ENCODE measurements at regions not wholly inside any gene's neighbourhood (a gene's known extent, or its start where the extent isn't known, plus 50 kb on each side); places are given as distances from the start of the nearest gene placed in this dataset.
"Not testable (repeated sequence)": the region's sequence is repeated elsewhere in the genome, so short reads cannot be mapped to it uniquely, and the experiment has no call there.

DNA sequence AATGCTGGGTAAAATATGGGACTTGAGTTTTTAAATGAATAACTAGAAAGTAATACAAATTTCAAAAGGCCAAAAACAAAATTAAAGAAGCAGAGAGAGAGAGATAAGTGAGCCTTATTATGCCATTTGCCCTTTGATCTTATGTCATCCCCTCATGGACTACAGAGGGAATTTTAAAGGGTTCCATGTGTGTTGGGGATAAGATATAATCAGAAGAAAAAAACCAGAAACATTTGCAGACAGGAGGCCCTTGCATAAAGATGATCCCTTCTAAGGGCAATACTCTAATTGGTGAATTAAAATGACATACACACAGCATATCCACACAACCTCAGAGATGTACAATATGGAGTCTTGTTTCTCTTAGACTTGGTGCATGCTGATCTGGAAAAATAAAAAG is 406.6 kb upstream of the LARGE1 start:
- no peak for DNase-seq

DNA sequence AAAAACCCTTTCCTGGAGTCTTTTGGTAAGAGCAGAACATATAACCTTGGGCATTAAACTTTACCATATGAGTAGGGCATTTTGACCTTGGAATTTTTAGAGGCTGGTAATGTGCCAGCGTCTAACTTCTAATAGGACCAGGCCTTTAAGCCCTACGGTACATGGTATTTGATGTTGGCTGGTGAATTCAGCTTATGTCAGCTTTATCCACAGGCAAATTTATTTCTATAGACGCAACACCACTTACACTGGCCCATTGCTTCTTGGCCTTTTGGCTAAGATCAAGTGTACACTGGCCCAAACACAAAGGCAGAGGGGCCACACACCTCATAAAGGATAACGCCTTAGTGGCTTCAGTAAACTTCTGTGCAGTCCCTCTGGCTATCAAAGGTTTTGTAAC is 410.2 kb upstream of the LARGE1 start:
- DNase-seq, result no peak

DNA sequence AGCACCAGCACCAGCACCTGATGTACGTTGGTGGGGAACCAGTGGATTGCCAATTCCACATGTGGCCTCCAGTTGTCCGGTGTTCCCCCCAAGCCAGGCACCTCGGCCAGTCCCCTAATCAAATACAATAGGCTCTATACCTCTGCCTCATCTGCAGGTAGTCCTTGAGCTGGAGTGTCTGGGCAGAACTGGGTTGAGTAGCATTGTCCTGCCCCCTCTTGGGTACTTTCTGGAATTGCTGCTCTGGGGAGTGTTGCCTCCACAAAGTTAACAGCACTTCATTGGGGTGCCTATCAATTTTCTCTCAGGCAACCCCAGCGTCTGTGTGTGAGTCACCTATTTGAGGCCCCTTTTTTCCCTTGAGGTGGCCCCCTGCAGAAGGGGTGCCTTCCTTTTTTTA is 413.0 kb upstream of the LARGE1 start:
- DNase-seq, result no peak

DNA sequence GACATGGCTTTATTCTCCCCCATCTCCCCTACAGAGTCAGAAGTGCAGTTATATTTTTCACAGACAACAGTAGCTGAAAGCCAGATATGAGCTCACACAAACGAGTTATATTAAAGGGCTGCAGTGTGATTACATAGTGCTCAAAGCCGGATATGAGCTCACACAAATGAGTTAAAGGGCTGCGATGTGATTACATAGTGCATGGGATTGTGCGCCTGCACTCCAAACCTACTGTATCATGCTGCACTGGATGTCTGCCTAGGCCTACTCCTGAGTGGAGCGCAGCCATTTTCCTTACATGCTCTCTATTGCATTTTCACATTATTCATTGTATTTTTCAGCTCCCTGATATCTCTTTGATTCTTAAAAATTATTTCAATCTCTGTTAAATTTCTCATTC is 414.6 kb upstream of the LARGE1 start:
- no peak for DNase-seq

DNA sequence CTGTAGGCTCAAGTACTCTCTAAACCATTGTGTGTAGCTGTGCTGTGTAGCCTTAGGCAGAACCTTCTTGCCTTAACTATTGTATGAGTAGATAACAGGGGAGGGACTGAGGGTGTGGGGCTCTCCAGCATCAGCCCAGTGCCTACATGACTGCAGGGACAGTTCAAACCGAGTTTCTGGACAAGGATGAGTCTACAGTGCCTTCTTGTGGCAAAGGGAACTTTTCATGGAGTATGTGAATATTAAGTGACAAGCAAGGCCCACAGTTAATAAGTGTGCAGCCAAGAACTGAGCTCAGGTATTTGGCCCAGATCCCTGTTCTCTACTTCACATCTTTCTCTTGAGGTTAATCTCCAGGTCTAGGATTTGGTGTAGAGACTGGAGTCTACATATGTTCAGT is 424.4 kb upstream of the LARGE1 start:
- no peak for DNase-seq

DNA sequence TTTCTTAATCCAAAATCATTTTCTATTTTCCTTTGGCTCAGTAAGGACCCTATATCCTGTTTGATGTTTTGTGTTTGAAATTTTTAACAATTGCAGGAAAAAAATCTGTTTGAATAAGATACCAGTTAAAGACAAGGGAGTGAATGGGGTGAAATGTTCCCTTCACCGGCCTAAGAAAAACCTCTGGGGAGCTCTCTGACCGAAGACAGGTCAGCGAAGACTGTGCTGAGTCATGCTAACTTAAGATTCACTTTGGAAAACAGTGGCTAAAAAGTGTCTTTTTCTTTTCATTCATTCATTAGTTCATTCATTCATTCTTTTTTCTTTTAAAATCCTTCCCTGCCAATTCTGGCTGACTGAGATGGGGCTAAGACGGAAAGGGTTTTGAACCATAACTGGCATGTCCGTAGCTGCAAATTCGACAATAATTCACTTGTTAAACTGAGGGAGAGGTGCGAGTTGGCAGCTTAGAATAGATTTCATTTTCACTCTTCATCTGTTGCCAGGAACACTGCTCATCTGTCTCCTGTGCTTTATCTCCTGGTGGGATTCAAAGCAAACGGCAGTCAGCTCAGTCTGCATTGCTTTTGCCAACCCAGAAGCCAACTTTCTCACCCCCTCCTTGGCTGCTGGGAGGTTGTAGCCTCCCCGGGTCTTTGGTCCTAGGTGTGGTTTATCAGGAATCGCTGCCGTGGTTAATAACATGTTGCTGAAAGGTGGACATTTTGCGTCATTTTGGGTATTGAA is 434.0 kb upstream of the LARGE1 start:
- DNase-seq, result no peak

DNA sequence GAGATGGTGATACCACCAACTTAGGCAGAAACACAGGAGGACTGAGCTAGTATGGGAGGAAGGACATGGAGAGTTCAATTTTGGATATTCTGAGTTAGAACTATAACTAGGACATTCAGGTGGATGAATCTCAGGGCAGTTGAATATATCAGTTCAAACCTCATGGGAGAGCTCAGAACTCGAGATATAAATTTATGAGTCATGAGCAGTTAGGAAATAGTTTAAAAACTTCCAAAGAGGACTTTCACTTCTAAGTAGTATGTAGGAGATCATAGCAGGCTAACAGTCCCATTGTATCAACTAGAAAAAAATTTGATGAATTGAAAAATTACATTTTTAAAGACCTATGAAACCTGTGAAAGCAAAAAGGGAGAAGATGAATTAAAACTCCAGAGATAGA is 436.2 kb upstream of the LARGE1 start:
- DNase-seq, result no peak

DNA sequence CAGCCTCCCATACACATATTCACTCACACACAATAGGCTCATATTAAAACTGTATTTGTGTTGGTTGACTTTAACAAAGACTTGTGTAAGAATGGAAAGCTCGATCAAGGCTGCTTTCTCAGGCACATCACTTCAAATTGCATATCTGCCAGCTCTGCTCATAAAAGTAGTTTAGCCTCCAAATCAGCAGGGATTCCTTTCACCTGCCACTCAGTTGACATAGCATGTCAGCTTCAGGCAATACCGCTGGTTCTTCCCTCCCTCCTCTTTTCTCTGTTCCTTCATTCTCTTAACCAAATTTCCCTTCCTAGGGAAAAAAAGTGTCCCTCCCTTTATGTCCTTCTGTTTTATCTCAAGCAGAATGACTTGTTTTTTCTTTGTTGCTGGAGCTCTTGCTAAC is 450.4 kb upstream of the LARGE1 start:
- DNase-seq, result no peak

DNA sequence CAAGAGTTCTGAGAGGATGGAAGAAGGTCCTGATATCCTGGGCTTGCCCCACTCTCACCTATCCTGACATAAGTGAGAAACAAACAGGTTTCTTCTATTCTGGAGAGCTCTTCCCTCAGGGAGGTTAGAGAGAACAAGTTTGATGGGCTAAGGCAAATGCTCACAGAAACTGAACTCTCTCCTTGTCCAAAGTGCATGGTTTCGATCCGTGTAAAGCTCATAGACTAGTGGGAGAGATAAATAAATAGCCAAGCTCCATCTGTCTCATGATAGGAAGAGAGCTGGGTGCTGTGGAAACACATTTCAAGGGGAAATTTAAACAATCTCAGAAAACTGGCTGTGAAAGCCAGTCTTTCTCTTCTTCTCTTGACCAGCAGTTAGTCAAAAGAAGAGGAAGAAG is 459.5 kb upstream of the LARGE1 start:
- no peak for DNase-seq

DNA sequence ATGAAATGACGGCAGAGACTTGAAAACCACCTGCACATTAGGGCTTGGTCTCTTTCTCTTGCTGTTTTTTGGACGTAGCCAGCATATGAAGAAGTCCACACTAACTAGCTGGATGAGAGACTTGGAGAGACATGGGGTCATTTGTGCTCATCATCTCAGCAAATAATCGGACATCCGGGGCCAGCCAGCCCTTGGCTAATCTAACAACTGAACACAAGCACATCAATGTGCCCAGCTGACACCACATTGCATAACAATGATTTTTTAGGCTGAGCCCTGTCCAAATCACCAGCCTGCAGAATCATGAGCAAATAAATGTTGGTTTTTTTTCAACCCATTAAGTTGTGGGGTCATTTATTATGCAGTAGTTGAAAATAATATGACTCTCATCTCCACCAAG is 460.3 kb upstream of the LARGE1 start:
- DNase-seq, result no peak

DNA sequence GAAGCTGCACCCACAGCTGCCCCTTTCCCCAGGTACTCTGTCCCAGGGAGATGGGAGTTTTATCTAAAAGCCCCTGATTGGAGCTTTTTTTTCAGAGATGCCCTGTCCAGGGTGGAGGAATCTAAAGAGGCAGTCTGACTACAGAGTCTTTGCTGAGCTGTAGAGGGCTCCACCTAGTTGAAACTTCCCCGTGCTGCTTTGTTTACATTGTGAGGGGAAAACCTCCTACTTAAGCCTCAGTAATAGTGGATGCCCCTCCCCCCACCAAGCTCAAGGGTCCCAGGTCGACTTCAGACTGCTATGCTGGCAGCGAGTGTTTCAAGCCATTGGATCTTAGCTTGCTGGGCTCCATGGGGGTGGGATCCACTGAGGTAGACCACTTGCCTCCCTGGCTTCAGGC is 470.1 kb upstream of the LARGE1 start:
- DNase-seq, result no peak

DNA sequence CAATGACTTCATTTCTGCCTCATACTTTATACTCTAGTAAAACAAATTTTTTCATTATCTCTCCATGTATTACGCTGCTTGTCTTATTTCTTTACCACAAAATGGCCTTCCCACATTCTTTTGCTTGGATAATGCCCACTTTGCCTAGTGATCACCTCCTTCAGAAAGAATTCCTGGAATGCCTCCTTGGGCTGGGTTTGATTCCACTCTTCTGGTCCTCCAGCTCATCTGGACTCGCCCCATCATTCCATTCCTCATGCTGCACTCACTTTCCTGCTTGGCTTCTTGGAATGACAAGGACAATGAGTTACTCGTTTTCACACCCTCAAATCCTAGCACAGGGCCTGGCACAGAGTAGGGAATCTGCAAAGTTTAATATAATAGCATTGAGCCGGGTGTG is 475.1 kb upstream of the LARGE1 start:
- DNase-seq, result peak; percentile 1

DNA sequence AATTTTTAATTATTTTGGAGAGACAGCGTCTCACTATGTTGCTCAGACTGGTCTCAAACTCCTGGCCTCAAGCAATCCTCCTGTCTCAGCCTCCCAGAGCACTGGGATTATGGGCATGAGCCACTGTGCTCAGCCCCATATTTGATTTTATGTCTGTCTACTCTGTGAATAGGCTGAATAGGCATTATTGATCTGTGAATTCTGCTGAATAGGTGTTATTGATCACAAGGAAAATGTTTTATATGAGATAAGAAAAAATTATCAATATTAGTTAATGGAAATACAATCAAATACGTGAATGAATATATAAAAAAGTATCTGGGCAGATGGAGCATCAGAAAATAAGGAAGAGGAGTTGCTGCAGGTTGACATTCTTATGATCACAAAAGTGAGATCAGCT is 483.4 kb upstream of the LARGE1 start:
- DNase-seq, result no peak

DNA sequence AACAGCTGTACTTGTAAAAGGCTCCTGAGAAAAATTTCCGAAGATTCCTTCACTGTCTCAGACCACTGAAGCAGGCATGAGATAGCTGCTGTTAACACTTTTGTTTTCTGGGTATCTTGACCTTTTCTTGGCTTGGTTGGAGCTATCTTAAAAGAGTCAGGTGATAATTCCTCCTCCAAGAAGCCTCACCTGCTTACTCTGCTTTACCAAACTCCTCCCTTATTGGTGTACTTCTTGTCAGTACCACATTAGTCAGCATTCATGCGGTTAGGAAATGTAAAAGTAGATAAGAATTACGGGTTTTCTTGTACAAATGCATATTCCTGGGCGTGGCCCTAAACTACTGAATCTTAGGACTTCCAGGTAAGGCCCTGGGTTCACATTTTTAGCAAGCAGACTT is 489.8 kb upstream of the LARGE1 start:
- no peak for DNase-seq

DNA sequence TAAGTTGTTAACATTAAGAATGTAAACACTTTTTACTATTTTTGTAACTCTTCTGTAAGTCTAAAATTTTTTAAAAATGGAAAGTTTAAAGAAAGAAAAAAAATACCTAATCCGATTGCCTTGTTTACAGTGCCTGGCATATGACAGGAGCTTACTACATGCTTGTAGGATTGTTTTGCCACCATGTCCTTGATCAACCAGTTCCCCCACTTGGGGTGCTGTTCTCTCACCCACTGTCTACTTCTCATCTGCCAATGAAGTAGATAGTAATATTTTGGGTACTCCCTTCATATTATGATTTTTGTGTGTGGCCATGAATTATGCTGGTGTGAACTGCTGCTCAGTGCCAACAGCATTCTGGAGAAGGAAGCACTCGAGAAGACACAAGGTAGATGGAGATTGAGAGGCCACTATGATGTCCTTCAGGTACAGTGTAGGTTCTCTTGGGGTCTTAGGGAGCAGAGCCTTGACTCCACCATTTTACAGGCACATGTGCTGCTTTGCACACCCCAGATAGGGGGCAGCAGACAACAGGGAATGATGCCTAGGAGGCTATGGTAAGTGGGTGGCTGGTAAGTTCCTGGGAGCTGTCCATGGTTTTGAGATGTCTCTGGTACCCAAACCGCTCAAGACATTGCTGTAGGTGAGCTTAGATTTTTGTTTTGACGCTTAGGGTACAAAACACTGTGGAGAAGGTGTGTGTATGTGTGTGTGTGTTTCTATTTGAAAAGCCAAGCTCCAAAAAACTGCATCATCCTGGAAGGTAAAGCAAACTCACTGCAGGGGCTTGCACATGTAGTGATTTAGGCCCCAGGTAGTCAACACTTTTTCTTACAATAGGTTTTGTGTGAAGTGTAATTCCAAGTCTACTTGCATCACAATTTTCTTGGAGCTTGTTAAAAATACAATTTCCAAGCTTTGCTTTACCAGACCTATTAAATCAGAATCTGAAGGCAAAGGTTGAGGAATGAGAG is 494.5 kb upstream of the LARGE1 start:
- DNase-seq, result peak; percentile 63

DNA sequence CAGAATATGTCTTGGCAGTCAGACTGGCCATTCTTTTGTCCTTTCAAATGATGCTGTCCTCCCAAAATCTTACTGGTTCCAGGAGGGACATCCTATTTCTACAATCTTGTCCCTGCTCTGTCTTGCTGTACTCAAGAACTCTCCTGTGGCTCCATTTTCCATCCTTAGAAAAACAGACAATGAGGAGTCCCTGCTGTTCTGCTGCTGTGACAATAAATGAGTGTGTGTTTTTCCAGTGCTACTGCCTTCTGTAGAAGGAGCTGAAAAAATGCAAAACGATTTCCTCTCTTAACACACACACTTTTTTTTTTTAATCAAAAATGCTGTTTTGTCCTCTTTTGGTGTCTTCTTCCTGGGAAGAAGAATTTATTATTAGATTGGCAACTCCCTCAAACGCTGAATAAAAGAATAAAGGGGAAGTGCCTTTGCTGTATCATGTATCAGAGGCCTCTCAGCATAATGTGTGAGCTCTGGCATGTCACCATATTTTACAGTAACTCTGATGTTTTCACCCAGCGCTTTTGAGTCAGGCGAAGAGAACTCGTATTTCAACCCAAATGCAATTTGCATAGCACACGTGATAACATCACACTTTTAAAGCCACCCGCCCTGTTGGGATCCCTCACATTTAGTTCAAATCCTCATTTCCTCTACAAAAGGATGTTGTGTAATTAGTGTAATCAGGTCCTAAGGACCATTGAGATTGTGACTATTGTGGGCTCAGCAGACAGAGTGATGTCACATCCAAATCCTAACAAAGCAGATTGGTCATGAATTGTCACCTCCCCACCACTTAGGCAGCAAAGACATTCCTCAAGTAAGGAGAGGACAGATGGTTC is 496.0 kb upstream of the LARGE1 start:
- no peak for DNase-seq

DNA sequence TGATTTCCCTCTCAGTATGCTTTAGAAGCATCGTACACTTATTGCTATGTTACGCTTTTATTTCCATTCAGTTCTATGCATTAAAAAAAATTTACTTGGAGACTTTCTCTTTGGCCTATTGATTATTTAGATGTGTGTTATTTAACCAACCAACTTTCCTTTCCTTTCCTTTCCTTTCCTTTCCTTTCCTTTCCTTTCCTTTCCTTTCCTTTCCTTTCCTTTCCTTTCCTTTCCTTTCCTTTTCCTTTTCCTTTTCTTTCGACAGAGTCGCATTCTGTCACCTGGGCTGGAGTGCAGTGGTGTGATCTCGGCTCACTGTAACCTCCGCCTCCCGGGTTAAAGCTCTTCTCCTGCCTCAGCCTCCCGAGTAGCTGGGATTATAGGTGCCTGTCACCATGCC is 502.7 kb upstream of the LARGE1 start:
- not testable (repeated sequence) for DNase-seq

DNA sequence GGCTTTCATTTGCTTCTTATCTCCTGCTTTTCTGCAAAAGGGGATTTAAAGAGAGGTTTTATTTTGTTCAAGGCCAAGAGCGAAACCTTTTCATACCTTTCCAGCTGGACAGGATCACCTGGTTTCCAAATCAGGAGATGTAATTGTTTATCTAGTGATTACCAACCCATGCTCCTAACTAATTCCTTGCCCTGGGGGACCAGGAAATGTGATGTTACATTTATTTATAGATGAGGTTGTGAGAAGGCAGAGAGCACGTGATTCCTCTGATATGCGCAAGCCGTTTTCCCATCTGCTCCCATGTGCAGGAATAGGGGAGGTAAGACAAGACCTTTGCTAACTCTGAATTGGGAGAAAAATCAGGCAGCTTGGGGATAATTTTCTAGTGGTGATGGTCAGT is 507.2 kb upstream of the LARGE1 start:
- no peak for DNase-seq

DNA sequence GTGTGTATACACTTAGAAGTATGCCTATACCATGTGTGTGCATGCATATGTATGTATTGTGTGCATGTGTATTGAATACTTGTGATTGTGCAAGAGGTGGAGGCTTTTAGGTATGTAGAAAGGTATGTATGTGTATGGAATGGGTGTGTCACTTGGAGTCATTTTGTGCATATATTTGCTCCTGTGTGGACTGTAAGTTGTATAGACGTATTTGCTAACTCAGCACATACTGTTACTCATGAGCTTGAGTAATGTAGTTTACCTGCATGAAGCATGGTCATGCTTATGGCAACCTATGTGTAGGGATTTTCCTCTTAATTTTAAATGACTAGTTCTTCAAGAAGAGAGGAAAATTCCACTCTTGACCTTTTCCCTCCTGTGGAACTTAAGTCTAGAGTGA is 507.6 kb upstream of the LARGE1 start:
- no peak for DNase-seq

DNA sequence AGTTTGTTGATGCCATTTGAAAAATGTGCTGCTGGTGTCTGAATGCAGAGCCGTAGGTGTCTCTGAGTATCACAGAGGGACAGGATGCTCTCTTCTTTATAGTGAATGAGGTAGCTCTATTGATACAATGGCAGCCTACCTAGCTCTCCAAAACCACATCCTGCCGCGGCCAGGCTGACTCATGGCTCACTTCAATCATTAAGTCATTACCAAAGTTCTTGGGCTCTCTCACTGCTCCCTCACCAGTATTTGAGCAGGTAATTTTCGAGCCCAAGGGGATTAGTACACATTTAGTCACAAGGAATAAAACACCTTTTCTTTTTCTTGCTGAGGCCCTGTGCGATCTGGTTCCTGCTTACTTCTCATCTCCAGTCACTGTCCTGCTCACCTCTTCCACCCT is 509.0 kb upstream of the LARGE1 start:
- DNase-seq, result no peak

DNA sequence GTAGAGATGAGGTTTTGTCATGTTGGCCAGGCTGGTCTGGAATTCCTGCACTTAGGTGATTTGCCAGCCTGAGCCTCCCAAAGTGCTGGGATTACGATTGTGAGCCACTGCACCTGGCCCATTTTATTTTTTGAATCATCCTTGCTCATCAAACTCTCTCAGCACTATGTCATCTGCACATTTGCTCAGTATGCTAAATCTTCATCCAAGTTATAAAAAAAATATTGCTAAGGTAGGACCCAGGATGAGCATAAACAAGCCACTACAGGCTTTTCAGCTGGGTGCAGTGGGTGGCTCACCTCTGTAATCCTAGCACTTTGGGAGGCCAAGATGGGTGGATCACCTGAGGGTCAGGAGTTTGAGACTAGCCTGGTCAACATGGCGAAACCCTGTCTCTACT is 510.1 kb upstream of the LARGE1 start:
- DNase-seq, result no peak

DNA sequence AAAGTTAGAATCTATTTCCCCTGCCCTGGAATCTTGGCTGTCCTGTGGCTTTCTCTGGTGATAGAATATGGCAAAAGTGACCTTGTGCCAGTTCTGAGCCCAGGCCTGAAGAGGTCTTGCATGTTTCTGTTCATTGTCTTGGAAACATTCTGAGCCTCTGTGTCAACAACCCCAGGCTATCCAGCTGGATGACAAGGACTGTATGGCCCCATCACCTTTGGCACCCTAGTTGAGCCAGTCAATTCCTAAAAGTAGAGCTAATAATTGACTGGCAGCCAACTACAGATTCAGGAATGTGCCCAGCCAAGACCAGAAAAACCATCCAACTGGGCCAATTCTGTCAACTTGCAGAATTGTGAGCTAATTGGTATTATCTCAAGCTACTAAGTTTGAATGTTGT is 514.1 kb upstream of the LARGE1 start:
- no peak for DNase-seq

DNA sequence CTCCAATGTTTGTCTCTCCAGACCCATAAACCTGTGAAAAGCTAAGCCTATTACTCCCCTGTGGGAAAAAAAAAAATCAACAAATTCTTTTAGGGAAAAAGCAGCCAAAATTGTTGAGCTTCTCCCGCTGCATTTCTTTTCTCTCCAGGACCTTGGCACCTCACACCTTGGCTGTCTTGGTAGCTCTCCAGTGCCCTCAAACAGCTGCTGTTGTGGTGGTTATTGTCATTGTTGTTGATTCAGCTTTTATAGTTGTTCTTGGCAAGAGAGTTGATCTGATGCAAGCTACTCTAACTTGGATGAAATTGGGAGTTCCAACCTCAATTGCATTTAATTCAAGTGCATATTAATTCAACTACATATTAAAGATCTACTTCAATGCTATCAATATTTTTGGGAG is 516.9 kb upstream of the LARGE1 start:
- DNase-seq, result no peak
